ENCODE measurements at regions not wholly inside any gene's neighbourhood (a gene's known extent, or its start where the extent isn't known, plus 50 kb on each side); places are given as distances from the start of the nearest gene placed in this dataset.

DNA sequence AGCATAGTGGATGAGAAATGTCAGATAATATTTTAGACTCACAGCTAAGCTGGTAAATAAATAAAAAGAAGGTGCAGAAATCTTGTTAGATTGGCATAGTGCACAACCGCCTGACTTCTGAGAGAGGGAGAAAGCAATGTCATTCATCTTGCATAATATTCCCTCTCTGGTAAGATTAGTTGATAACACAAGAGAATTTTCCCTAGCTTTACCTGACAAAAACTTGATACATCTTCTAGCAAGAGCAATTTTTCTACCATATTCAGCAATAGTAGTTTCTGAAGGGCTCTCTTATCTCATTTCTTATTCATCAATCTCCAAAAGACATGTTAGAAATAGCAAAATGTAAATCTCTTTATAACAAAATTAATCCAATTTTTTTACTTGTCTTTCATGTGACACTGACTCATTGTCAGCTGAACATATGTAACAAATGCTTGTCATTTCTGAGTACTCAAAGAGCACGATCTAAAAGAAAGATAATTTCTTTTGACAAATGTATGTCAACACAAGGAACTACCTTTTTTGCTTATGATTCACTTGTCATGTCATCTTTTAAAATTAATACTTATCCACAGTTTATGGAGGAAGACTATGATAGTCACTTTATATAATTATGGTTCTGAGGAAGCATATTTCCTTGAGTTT, 240.0 kb downstream of the ARAP2 start:
- no peak for TF ChIP-seq POLR2A (IDR thresholded peaks at IDR 0.05)
- TF ChIP-seq, protein P1, sequence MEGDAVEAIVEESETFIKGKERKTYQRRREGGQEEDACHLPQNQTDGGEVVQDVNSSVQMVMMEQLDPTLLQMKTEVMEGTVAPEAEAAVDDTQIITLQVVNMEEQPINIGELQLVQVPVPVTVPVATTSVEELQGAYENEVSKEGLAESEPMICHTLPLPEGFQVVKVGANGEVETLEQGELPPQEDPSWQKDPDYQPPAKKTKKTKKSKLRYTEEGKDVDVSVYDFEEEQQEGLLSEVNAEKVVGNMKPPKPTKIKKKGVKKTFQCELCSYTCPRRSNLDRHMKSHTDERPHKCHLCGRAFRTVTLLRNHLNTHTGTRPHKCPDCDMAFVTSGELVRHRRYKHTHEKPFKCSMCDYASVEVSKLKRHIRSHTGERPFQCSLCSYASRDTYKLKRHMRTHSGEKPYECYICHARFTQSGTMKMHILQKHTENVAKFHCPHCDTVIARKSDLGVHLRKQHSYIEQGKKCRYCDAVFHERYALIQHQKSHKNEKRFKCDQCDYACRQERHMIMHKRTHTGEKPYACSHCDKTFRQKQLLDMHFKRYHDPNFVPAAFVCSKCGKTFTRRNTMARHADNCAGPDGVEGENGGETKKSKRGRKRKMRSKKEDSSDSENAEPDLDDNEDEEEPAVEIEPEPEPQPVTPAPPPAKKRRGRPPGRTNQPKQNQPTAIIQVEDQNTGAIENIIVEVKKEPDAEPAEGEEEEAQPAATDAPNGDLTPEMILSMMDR (IDR thresholded peaks at IDR 0.05) = no peak

Data from right lobe of liver (tissue), 4 donors.